HG03460 (cell line): ENCODE measurements at regions not wholly inside any gene's neighbourhood (a gene's known extent, or its start where the extent isn't known, plus 50 kb on each side); places are given as distances from the start of the nearest gene placed in this dataset.
"Not testable (repeated sequence)": the region's sequence is repeated elsewhere in the genome, so short reads cannot be mapped to it uniquely, and the experiment has no call there.

Experiments
- ATAC-seq: cut with Tn5 transposase; IDR thresholded peaks from one replicate; pipeline ENCODE4 v1.9.1; 2021; ENCODE audit not compliant: unreplicated experiment

GRCh38 chr3:66552846-66553245, 52.0 kb upstream of the LRIG1 start:
- ATAC-seq, result no peak

DNA sequence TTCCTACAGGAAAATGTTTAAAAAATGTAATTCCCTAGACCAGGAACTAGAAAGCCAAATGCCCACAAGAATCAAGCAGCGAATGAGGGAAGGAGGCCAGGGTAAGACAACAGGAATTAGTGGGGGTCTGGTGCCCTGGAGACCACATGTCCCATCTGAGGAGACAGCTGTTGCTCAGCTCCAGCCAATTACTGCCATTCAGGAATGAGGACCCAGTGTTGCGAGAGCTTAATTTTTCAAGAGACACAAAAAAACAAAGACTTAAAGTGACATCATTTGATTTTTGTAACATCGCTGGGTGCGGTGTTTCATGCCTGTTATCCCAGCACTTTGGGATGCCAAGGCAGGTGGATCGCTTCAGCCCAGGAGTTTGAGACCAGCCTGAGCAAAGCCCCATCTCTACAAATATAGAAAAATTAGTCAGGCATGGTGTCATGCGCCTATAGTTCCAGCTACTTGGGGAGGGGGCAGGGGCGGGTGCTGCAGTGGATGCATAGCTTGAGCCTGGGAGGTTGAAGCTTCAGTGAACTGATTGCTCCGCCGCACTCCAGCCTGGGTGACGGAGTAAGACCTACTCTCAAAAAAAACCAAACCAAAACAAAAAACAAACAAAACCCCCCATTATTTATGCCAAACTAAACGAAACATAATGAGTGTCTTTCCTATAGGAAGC, 52.8 kb upstream of the LRIG1 start:
- no peak for ATAC-seq

- ATAC-seq, result no peak
Observed at GRCh38 chr3:66554178-66554577, 53.4 kb upstream of the LRIG1 start.

DNA sequence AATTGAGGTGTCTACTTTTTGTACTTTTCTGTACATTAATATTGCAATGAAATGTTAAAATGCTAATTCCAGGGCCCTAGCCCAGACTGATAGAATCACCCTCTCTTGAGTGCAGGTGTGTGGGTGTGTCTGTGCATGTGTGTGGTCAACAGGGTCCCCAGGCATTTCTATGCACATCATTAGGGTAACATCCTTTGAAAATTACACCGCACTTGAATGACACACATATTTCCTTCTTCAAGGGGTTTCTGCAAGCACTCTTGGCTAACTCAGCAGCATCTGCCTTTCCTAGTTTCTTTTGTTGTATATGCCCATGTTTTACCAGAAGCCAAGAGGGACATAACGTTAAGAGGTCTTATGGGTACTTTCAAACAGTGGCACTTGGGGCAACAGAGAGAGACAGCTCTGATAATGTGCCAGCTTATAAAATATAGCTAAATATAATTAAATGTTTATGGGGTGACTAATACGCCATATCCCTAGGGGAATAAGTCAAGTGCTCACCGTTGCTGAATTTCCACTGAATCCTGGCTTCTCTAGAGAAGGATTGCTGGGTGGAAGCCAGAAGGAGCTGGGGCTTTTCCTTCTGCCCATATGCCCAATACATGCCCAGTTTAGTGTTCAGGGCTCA, 54.5 kb upstream of the LRIG1 start:
- no peak for ATAC-seq

DNA sequence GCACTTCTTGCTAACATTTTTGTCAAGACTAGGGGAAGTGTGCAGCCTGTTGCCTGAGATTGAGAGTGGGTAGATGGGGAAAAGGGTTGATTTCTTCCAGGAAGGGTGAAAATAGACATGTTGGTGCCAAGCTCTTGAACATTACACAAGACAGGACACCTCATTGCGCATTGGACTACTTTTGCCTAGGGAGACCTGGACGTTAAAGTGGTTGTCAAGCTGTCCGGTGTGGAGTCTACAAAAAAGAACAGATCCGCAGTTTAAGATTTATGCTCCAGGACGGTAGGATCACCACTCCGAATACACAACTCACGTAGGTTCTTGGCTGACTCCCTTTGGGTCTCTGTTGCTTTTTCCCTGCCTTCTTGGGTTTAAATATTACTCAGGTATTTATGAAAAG, 56.3 kb upstream of the LRIG1 start:
- ATAC-seq, result no peak

DNA sequence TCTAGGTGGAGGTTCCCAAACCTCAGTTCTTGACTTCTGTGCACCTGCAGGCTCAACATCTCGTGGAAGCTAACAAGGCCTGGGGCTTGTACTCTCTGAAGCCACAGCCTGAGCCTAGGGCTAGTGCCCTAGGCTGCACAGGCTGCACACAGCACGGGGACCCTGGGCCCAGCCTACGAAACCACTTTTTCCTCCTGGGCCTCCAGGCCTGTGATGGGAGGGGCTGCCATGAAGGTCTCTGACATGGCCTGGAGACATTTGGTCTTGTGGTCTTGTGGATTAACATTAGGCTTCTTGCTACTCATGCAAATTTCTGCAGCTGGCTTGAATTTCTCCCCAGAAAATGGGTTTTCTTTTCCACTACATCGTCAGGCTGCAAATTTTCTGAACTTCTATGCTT, 59.1 kb upstream of the LRIG1 start:
- not testable (repeated sequence) for ATAC-seq

DNA sequence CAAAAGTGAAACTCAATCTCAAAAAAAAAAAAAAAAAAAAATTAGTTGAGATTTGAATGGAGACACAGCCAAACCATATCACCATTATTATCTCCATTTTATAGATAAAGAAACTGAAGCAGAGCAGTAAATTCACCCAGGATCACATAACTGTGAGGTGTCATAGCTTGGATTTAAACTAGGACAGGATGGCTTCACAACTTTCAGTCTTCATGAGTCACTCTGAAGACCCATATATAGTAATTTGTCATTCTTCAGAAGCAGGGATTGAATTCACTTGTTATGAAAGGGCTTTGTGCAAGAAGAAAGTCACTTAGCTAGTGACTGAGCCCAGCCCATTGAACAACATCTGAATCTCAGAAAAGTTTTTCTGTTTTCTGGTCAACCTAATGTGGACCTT, 60.5 kb upstream of the LRIG1 start:
- ATAC-seq, result no peak

DNA sequence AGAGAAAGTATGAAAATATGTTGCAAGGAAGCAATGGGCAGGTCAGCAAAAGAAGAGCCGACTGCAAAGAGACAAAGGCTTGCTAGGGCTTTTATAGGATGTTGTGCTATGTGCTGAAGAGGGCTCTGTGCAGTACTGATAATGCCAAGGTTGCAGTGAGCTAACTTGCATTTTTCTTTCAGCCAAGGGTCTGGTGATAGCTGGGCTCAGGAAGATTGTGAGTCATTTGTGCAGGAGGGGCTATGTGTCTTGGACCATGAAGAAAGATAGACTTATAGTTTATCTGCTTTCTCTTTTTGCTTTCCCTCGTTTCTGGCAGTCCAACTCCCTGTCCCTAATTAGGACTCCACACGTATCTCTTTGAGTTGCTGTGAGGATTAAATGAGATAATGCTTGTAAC, 64.5 kb upstream of the LRIG1 start:
- no peak for ATAC-seq

DNA sequence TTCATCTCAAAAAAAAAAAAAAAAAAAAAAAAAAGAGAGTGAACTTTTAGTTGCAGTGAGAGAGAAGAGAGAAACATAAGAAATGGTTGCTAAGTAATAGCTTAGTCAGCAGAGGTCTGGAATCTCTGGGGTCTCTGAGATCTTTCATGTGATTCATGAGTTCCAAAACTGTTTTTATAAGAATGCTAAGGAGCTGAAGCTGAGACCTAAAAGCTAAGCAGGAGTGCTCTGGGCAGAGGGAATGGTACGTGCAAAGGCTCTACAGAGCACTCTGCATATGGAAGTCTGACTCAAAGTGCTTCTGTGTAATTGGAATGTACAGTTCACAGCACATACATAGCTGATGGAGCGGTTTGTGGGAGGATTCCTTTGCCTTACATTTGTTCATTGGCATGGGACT, 66.3 kb upstream of the LRIG1 start:
- ATAC-seq, result no peak

DNA sequence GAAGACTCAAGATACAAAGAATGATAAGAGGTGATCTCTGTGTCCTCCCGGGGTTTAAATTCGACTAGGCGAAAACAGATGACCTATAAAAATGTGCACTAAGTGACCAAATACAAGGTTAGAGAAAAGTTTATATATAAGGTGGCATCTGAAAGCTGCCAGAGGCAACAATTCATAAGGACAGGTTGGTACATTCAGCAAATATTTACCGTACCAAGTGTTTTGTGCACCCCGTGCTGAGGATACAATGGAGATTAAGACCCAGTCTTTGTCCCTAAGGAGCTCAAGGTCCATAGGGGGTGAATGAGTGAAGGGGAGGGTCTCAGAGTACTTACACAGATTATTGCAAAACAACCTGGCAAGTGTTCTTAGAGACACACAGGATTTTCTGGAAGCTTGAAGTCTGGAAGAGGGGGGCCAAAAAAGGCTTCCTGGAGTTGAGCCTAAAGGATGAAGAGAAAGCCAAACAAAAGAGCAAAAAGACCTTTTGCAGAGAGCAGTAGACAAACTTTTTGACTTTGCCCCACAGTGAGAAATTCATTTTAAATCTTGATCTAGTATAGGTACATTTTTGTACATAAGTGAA, 71.4 kb upstream of the LRIG1 start:
- ATAC-seq, result no peak

- ATAC-seq, result no peak
Observed at GRCh38 chr3:66572938-66573710, 72.3 kb upstream of the LRIG1 start.

- ATAC-seq, result no peak
Observed at GRCh38 chr3:66574091-66574490, 73.3 kb upstream of the LRIG1 start.

DNA sequence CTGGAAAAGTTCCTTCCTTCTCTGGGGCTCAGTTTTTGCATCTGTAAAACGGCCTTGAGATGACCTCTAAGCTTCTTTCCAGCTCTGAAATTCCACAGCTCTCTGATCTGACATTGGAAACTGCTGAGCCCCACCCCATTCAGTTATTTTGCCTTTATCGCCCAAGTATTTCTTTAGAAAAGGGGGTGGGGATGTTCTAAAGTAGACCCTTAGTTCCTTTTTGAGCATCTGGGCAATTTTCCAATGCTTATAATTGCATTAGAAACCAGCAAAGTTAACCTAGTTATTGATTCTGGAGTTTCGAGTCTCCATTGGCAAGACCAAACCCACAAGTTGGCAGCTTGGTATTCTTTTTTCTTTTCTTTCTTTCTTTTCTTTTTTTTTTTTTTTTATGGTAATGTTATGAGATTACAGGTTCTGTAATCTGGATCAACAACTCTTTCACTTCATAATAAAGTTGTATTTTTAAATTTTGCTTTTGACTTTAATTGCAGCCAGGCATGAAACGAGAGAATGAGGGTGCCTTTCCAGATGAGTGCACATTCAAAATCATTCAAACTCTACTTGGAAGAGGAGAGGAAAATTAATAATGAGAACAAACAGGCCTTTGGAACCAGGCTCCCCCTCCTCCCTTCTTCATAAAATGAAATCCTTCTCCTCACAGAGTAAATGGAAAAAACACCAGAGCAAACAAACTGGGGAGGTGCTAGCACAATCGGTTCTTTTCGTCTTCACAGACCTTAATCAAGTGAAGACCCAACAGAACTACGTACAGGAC, 76.8 kb upstream of the LRIG1 start:
- no peak for ATAC-seq

- no peak for ATAC-seq
Observed at GRCh38 chr3:66581256-66581655, 80.4 kb upstream of the LRIG1 start.

- ATAC-seq, result peak; percentile 94
Observed at GRCh38 chr3:66582721-66583423, 82.0 kb upstream of the LRIG1 start.

- no peak for ATAC-seq
Observed at GRCh38 chr3:66583424-66584040, 82.7 kb upstream of the LRIG1 start.

DNA sequence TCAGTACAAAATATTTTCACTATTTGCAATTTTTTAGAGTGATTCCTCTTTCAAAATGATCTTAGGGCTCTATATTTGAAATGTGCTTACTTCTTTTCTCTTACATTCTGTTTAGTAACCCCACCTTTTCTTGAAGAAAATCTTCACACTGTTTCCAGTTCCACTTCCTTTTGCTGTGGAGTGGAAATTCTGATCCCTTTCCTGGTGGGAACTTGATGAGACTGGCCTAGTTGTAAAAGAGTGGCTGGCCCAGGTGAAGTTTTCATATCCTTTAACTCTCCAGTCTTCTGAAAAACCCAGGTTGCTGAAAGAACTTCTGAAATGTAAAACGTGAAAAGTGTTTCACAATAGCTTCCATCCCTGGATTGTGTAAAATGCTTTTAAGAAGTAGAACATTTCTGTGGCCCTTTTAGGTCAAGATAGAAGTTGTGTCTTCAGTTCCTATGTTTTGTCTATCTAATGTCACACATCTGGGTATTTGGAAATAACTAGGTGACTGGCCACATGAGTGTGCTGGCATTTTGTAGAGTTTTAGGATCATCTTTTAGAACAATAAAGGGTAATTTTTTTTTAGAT, 84.8 kb upstream of the LRIG1 start:
- no peak for ATAC-seq

GRCh38 chr3:66586853-66587252, 86.0 kb upstream of the LRIG1 start:
- no peak for ATAC-seq

- no peak for ATAC-seq
Observed at GRCh38 chr3:66588340-66588847, 87.6 kb upstream of the LRIG1 start.
